ENCODE measurements at regions not wholly inside any gene's neighbourhood (a gene's known extent, or its start where the extent isn't known, plus 50 kb on each side); places are given as distances from the start of the nearest gene placed in this dataset.
"Not testable (repeated sequence)": the region's sequence is repeated elsewhere in the genome, so short reads cannot be mapped to it uniquely, and the experiment has no call there.

DNA sequence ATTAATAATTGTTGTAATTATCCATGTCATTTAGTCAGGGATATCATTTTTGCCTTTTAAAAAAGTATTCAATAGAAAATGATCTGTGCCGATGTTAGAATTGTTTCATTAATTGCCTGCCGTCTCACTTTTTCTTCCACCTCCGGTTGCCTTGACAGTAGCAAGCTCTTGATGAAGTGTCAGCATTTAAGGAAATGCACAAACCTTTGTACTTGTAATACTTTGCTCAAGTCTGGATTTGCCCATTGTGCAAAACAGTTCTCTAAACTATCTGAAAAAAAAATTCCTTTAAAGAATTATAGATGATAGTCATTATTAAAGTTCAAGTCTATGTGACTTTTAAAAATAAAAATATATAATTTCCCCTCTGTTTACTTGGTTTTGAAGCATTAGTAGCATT lies 619.7 kb downstream of the GATA3 start:
- TF ChIP-seq, protein P1, sequence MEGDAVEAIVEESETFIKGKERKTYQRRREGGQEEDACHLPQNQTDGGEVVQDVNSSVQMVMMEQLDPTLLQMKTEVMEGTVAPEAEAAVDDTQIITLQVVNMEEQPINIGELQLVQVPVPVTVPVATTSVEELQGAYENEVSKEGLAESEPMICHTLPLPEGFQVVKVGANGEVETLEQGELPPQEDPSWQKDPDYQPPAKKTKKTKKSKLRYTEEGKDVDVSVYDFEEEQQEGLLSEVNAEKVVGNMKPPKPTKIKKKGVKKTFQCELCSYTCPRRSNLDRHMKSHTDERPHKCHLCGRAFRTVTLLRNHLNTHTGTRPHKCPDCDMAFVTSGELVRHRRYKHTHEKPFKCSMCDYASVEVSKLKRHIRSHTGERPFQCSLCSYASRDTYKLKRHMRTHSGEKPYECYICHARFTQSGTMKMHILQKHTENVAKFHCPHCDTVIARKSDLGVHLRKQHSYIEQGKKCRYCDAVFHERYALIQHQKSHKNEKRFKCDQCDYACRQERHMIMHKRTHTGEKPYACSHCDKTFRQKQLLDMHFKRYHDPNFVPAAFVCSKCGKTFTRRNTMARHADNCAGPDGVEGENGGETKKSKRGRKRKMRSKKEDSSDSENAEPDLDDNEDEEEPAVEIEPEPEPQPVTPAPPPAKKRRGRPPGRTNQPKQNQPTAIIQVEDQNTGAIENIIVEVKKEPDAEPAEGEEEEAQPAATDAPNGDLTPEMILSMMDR (IDR thresholded peaks at IDR 0.05) = no peak
- TF ChIP-seq POLR2A (IDR thresholded peaks at IDR 0.05) = no peak

DNA sequence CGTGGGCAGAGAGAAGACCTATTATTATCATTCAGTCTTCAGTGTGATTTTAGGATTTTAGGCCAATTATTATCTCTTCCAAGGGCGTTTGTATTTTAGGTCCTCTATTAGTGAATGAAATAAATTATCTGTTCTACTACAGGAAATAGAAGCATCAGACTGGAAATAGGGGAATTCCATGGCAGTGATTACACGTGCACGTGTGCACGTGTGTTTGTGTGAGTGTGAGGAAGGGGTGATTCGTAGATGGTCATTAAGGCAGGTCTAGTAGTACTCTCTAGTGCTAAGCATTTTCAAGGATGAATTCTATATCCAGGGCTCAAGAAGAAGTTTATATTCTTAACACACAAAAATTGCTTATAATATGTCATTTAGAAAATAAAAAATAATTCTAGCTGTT lies 623.2 kb downstream of the GATA3 start:
- 28 to 41% methylated on average over 6 of the region's 6 CpGs for WGBS, 2 donors
- TF ChIP-seq, protein P1 (IDR thresholded peaks at IDR 0.05) = no peak
- DNase-seq = no peak
- no peaks in the 10 kb centered on the region for H3K27me3 ChIP-seq
- peaks cover 0 to 3% (median 0%) of the 10 kb centered on the region in 3 donors for H3K9me3 ChIP-seq
- no peaks in the 10 kb centered on the region for H3K36me3 ChIP-seq
- no peak overlapping the region for H3K27ac ChIP-seq
- intact Hi-C loops (cut with DNase I) = no loop called here
- H3K4me3 ChIP-seq = no peak overlapping the region
- H3K4me1 ChIP-seq = no peaks in the 10 kb centered on the region

More for the DNA sequence above, 619.7 kb downstream of the GATA3 start:
- H3K27ac ChIP-seq = no peak overlapping the region
- no peak overlapping the region for H3K4me3 ChIP-seq
- no peak for DNase-seq
- no peaks in the 10 kb centered on the region for H3K36me3 ChIP-seq
- H3K27me3 ChIP-seq = no peaks in the 10 kb centered on the region
- 32 to 54% methylated on average over 3 of the region's 3 CpGs for WGBS, 2 donors
- H3K4me1 ChIP-seq = peaks cover 0 to 13% (median 0%) of the 10 kb centered on the region in 3 donors
- peaks cover 0 to 12% (median 5%) of the 10 kb centered on the region in 3 donors for H3K9me3 ChIP-seq
- intact Hi-C loops (cut with DNase I) = no loop called here

DNA sequence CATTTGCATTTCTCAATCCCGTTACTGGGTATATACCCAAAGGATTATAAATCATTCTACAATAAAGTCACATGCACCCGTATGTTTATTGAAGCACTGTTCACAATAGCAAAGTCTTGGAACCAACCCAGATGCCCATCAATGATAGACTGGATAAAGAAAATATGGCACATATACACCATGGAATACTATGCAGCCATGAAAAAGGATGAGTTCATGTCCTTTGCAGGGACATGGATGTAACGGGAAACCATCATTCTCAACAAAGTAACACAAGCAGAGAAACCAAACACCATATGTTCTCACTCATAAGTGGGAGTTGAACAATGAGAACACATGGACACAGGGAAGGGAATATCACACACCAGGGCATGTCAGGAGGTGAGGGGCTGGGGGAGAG lies 630.4 kb downstream of the GATA3 start:
- intact Hi-C loops (cut with DNase I); H3K27me3 ChIP-seq; H3K9me3 ChIP-seq; DNase-seq; H3K27ac ChIP-seq; H3K36me3 ChIP-seq; H3K4me3 ChIP-seq: not testable (repeated sequence)
- WGBS, 2 donors = 79 to 88% methylated on average over 3 of the region's 3 CpGs
- peaks cover 0 to 16% (median 0%) of the 10 kb centered on the region in 3 donors for H3K4me1 ChIP-seq

DNA sequence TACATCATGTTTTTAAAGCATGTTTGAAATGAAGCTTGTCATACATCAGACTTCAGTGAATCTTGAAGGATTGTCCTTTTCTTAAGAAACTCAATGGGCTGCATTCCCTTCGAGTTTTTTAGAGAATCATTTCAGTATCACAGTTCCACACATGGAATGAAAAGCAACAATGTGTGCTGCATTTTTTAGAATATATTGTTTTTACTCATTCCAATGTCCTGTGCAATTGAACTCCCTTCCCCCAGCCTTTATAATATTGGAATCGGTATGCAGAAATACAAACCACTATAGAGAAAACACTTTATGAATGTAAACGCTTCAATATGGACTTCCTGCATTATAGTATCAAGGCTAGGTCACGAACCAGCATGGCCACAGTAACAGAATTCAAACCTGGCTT lies 634.4 kb downstream of the GATA3 start:
- Histone ChIP-seq H3K9me3 (no peaks in the 10 kb centered on the region), H3K27me3 (no peaks in the 10 kb centered on the region), H3K4me3 (no peak overlapping the region), H3K4me1 (peaks cover 0 to 16% (median 0%) of the 10 kb centered on the region in 3 donors), H3K27ac (no peak overlapping the region), H3K36me3 (no peaks in the 10 kb centered on the region)
- TF ChIP-seq, protein P1 (IDR thresholded peaks at IDR 0.05) = no peak
- TF ChIP-seq POLR2A (IDR thresholded peaks at IDR 0.05) = no peak
- WGBS, 2 donors = 24 to 29% methylated on average over 4 of the region's 4 CpGs
- no peak for DNase-seq
- intact Hi-C loops (cut with DNase I) = no loop called here

DNA sequence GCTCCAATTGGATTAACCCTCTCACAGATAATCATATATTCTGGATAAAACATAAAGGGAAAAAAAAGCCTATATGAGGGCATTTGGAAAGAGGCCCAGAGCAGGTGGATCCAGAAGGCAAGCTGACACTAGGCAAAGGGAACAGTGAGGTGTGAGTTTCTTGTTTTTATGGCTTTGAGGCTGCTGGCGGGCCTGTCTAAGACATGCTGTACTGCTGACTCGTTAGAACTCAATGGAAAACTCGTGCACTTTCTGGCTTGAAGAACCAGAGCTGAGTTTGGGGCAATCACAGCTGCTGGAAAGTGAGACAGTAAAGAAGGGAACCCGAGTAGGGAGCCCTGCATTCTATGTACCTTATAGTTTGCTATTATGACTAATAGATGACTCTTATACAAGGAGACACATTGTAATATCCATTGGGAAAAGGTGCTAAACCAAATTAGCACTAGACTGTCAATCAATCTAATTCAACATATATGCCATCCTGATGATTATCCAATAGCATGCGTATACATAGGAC lies 637.1 kb downstream of the GATA3 start:
- Histone ChIP-seq H3K27me3 (no peaks in the 10 kb centered on the region), H3K4me1 (peaks cover 0 to 16% (median 0%) of the 10 kb centered on the region in 3 donors), H3K9me3 (no peaks in the 10 kb centered on the region), H3K27ac (no peak overlapping the region), H3K36me3 (no peaks in the 10 kb centered on the region), H3K4me3 (no peak overlapping the region)
- TF ChIP-seq POLR2A (IDR thresholded peaks at IDR 0.05) = no peak
- TF ChIP-seq, protein P1 (IDR thresholded peaks at IDR 0.05) = no peak
- intact Hi-C loops (cut with DNase I) = no loop called here
- no peak for DNase-seq
- WGBS, 2 donors = 48 to 52% methylated on average over 5 of the region's 5 CpGs

DNA sequence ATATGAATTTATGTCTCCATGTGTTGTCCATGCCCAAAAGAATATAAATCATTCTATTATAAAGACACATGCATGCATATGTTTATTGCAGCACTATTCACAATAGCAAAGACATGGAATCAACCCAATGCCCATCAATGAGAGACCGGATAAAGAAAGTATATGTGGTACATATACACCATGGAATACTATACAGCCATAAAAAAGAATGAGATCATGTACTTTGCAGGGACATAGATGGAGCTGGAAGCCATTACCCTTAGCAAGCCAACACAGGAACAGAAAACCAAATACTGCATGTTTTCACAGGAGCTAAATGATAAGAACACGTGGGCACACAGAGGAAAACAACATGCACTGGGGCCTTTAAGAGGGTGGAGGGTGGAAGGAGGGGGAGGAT lies 639.1 kb downstream of the GATA3 start:
- H3K9me3 ChIP-seq; intact Hi-C loops (cut with DNase I); H3K36me3 ChIP-seq; H3K4me1 ChIP-seq; H3K27me3 ChIP-seq; DNase-seq; H3K4me3 ChIP-seq; H3K27ac ChIP-seq: not testable (repeated sequence)
- 44 to 74% methylated on average over 2 of the region's 2 CpGs for WGBS, 2 donors

Data from esophagus squamous epithelium (tissue), 5 donors.